Activated CD4-positive, alpha-beta T cell treated with anti-CD3 and anti-CD28 coated beads for 36 hours (primary cell): ENCODE measurements at regions not wholly inside any gene's neighbourhood (a gene's known extent, or its start where the extent isn't known, plus 50 kb on each side); places are given as distances from the start of the nearest gene placed in this dataset.

Experiments
- ATAC-seq: fragments of 200-7000 bp; cut with Tn5 transposase; one replicate; pipeline ENCODE4 v1.10.0; 2021; ENCODE audit warnings: mild to moderate bottlenecking, moderate library complexity
- CTCF ChIA-PET: fragments of 350-600 bp; sonication (Branson Sonifier 250); formaldehyde crosslinking; loops from one replicate; lab custom pipeline; 2021; ENCODE audit warnings: antibody characterized with exemption; lab: Charles Lee
- POLR2A ChIA-PET: fragments of 350-600 bp; sonication (Branson Sonifier 250); formaldehyde crosslinking; loops from one replicate; lab custom pipeline; 2021; ENCODE audit warnings: antibody characterized with exemption, inconsistent platforms; lab: Charles Lee
- DNase-seq: peaks from one replicate; pipeline ENCODE4 v3.0.0-alpha.2; 2020
- H3K27ac Mint-ChIP-seq: one replicate; pipeline ENCODE4 v1.8.0; 2021; ENCODE audit warnings: mixed read lengths
- H3K27me3 Mint-ChIP-seq: one replicate; pipeline ENCODE4 v1.8.0; 2021; ENCODE audit warnings: mixed read lengths
- H3K36me3 Mint-ChIP-seq: one replicate; pipeline ENCODE4 v1.8.0; 2021; ENCODE audit warnings: low read depth, mixed read lengths
- H3K4me1 Mint-ChIP-seq: one replicate; pipeline ENCODE4 v1.8.0; 2021; ENCODE audit warnings: mixed read lengths
- H3K4me3 Mint-ChIP-seq: one replicate; pipeline ENCODE4 v1.8.0; 2021; ENCODE audit warnings: mild to moderate bottlenecking, moderate library complexity, mixed read lengths
- H3K9me3 Mint-ChIP-seq: one replicate; pipeline ENCODE4 v1.8.0; 2021; ENCODE audit warnings: low read depth, mixed read lengths
- intact Hi-C, 2 experiments: fragments of 100-400 bp; cut with DNase I in 1 of 2; cut with micrococcal nuclease in 1 of 2; formaldehyde crosslinking; loops; one replicate each; pipeline versions ENCODE4 v1.14.2 to v1.15.1; 2022 to 2024; cut with DNase I, micrococcal nuclease

GRCh38 chr3:157844800-157845565, 261.2 kb downstream of the SHOX2 start:
- ATAC-seq (no peak), DNase-seq (no peak)
- Mint-ChIP-seq H3K27ac (no peak overlapping the region), H3K4me3 (no peak overlapping the region), H3K27me3 (no peaks in the 10 kb centered on the region), H3K9me3 (no peaks in the 10 kb centered on the region), H3K4me1 (no peaks in the 10 kb centered on the region), H3K36me3 (no peaks in the 10 kb centered on the region)
- POLR2A ChIA-PET = no interaction called here
- CTCF ChIA-PET = interaction anchor here (0.6 kb wide), 1 partner anchor 294 kb away, joined by 3 read pairs; no protein-coding TSS in a partner anchor
- intact Hi-C loops = no loop called here

DNA sequence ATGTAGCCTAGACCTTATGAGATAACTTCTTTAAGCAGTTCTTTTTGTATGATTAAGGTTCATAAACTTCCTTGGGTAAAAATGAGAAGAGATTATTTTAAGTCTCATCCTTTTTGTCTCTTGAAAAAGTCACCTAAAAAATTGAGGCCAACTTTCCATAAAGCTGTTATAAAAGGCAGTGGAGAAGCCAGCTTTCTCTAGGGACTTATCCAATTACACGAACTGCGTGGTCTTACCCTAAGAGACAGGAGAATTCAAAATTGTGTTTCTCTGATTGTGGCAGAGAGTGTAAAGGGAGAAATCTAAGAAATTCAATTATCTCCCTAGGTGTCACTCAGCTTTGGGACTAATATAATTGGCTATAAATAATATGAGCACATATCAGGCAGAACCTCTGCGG, 262.0 kb downstream of the SHOX2 start:
- no peak overlapping the region for H3K4me3 Mint-ChIP-seq
- H3K27me3 Mint-ChIP-seq = no peaks in the 10 kb centered on the region
- no peaks in the 10 kb centered on the region for H3K4me1 Mint-ChIP-seq
- CTCF ChIA-PET = no interaction called here
- DNase-seq (no peak), ATAC-seq (no peak)
- H3K9me3 Mint-ChIP-seq = no peaks in the 10 kb centered on the region
- no peak overlapping the region for H3K27ac Mint-ChIP-seq
- no peaks in the 10 kb centered on the region for H3K36me3 Mint-ChIP-seq
- POLR2A ChIA-PET = no interaction called here
- intact Hi-C loops = no loop called here

GRCh38 chr3:157841029-157841428, 265.2 kb downstream of the SHOX2 start:
- Mint-ChIP-seq H3K4me1 (no peaks in the 10 kb centered on the region), H3K9me3 (no peaks in the 10 kb centered on the region), H3K27ac (no peak overlapping the region), H3K27me3 (no peaks in the 10 kb centered on the region), H3K4me3 (no peak overlapping the region), H3K36me3 (no peaks in the 10 kb centered on the region)
- no peak for ATAC-seq
- ChIA-PET CTCF (interaction anchor here (1.2 kb wide), 1 partner anchor 24 kb away, joined by 4 read pairs; no protein-coding TSS in a partner anchor), POLR2A (no interaction called here)
- no peak for DNase-seq
- intact Hi-C loops = no loop called here

DNA sequence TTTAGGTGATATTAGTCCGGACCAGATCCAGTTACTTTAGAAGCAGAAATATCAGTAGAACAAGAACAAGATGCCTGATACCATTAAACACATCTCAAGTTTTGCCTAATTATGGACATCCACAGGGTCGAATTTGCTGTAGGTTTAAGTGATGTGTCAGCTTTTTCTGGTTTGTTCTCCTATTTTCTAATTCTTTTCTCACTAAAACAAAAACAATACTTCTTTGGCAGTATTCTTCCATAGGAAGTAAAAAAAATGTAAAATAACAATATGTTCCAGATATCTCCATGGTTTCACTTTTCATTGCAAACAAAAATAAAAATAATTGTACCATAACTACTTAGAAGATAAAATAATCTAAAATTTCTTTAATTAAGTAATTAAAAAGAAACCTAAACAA, 265.7 kb downstream of the SHOX2 start:
- ChIA-PET POLR2A (no interaction called here), CTCF (interaction anchor here (1.2 kb wide), 1 partner anchor 24 kb away, joined by 4 read pairs; no protein-coding TSS in a partner anchor)
- Mint-ChIP-seq H3K27me3 (no peaks in the 10 kb centered on the region), H3K4me1 (no peaks in the 10 kb centered on the region), H3K27ac (no peak overlapping the region), H3K9me3 (no peaks in the 10 kb centered on the region), H3K4me3 (no peak overlapping the region), H3K36me3 (no peaks in the 10 kb centered on the region)
- intact Hi-C loops = no loop called here
- DNase-seq (no peak), ATAC-seq (no peak)

DNA sequence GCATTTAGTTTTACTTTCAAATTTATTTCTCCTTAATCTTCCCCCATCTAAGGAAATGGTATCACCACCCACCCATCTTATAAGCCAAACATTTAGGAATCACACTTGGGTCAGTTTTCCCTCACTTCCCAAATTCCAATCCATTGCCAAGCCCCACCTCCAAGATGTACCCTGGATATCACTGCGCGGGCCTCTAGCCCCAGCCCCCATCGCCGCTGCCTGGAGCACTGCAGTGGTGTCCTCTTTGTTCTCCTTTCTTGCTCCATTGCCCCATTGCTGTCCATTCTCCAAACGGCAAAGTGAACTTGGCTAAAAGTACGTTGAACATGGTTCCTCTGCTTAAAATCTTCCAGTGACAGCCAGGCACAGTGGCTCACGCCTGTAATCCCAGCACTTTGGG, 267.8 kb downstream of the SHOX2 start:
- no peak for ATAC-seq
- CTCF ChIA-PET = no interaction called here
- intact Hi-C loops = no loop called here
- no peaks in the 10 kb centered on the region for H3K36me3 Mint-ChIP-seq
- no peak overlapping the region for H3K27ac Mint-ChIP-seq
- H3K4me3 Mint-ChIP-seq = no peak overlapping the region
- H3K4me1 Mint-ChIP-seq = no peaks in the 10 kb centered on the region
- DNase-seq = no peak
- POLR2A ChIA-PET = no interaction called here
- H3K27me3 Mint-ChIP-seq = peaks cover 3% of the 10 kb centered on the region
- no peaks in the 10 kb centered on the region for H3K9me3 Mint-ChIP-seq

DNA sequence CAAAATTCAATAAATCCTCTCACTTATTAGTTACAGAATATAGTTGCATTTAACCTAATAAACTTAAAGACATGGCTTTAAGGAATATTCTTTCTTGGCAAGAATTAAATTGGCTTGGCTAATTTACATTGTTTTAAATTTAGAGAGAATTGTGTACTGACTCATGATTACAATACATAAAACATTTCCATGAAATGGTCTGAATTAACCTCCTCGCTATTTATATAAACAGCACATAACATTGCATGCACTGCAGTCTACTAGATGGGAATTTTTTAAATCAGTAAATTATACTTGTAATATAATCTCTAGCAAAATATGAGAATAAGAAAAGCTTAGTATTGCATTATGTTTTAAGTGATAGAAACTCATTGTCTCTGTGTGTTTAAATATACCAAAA, 268.9 kb downstream of the SHOX2 start:
- Mint-ChIP-seq H3K4me1 (no peaks in the 10 kb centered on the region), H3K27ac (no peak overlapping the region), H3K36me3 (no peaks in the 10 kb centered on the region), H3K4me3 (no peak overlapping the region), H3K9me3 (no peaks in the 10 kb centered on the region), H3K27me3 (peaks cover 3% of the 10 kb centered on the region)
- intact Hi-C loops = no loop called here
- DNase-seq = no peak
- ChIA-PET CTCF (no interaction called here), POLR2A (no interaction called here)
- ATAC-seq = no peak

- Mint-ChIP-seq H3K27ac (no peak overlapping the region), H3K4me3 (no peak overlapping the region), H3K36me3 (no peaks in the 10 kb centered on the region), H3K9me3 (no peaks in the 10 kb centered on the region), H3K27me3 (peaks cover 3% of the 10 kb centered on the region), H3K4me1 (no peaks in the 10 kb centered on the region)
- no peak for DNase-seq
- ChIA-PET CTCF (interaction anchor here (1.1 kb wide), 1 partner anchor 229 kb away, joined by 3 read pairs; no protein-coding TSS in a partner anchor), POLR2A (interaction anchor here (0.6 kb wide), 1 partner anchor 349 kb away, joined by 6 read pairs; no protein-coding TSS in a partner anchor)
- intact Hi-C loops = no loop called here
- no peak for ATAC-seq
Observed at GRCh38 chr3:157836022-157836421, 270.2 kb downstream of the SHOX2 start.

GRCh38 chr3:157832588-157832987, 273.6 kb downstream of the SHOX2 start:
- Mint-ChIP-seq H3K4me3 (no peak overlapping the region), H3K27me3 (peaks cover 3% of the 10 kb centered on the region), H3K27ac (no peak overlapping the region), H3K36me3 (no peaks in the 10 kb centered on the region), H3K9me3 (peaks cover 6% of the 10 kb centered on the region), H3K4me1 (no peaks in the 10 kb centered on the region)
- ChIA-PET POLR2A (no interaction called here), CTCF (no interaction called here)
- ATAC-seq (no peak), DNase-seq (no peak)
- intact Hi-C loops = no loop called here

GRCh38 chr3:157830556-157831236, 275.5 kb downstream of the SHOX2 start:
- ATAC-seq (no peak), DNase-seq (no peak)
- no peak overlapping the region for H3K27ac Mint-ChIP-seq
- intact Hi-C loops = no loop called here
- POLR2A ChIA-PET = no interaction called here
- no peaks in the 10 kb centered on the region for H3K36me3 Mint-ChIP-seq
- H3K4me1 Mint-ChIP-seq = no peaks in the 10 kb centered on the region
- peaks cover 6% of the 10 kb centered on the region for H3K9me3 Mint-ChIP-seq
- peaks cover 3% of the 10 kb centered on the region for H3K27me3 Mint-ChIP-seq
- H3K4me3 Mint-ChIP-seq = no peak overlapping the region
- CTCF ChIA-PET = no interaction called here

- POLR2A ChIA-PET = no interaction called here
- no peaks in the 10 kb centered on the region for H3K36me3 Mint-ChIP-seq
- CTCF ChIA-PET = no interaction called here
- no peak overlapping the region for H3K27ac Mint-ChIP-seq
- no peak for ATAC-seq
- no peak for DNase-seq
- no peak overlapping the region for H3K4me3 Mint-ChIP-seq
- H3K9me3 Mint-ChIP-seq = peaks cover 6% of the 10 kb centered on the region
- no peaks in the 10 kb centered on the region for H3K4me1 Mint-ChIP-seq
- no peaks in the 10 kb centered on the region for H3K27me3 Mint-ChIP-seq
- intact Hi-C loops = no loop called here
Observed at GRCh38 chr3:157829786-157830185, 276.4 kb downstream of the SHOX2 start.

GRCh38 chr3:157824281-157824680, 281.9 kb downstream of the SHOX2 start:
- no peaks in the 10 kb centered on the region for H3K27me3 Mint-ChIP-seq
- H3K36me3 Mint-ChIP-seq = no peaks in the 10 kb centered on the region
- H3K4me3 Mint-ChIP-seq = no peak overlapping the region
- ChIA-PET CTCF (interaction anchor here (0.7 kb wide), 1 partner anchor 417 kb away, joined by 3 read pairs; no protein-coding TSS in a partner anchor), POLR2A (no interaction called here)
- H3K27ac Mint-ChIP-seq = no peak overlapping the region
- intact Hi-C loops = no loop called here
- peaks cover under 1% of the 10 kb centered on the region for H3K9me3 Mint-ChIP-seq
- no peak for ATAC-seq
- H3K4me1 Mint-ChIP-seq = no peaks in the 10 kb centered on the region
- DNase-seq = no peak

GRCh38 chr3:157823050-157823449, 283.2 kb downstream of the SHOX2 start:
- Mint-ChIP-seq H3K9me3 (no peaks in the 10 kb centered on the region), H3K4me3 (no peak overlapping the region), H3K4me1 (no peaks in the 10 kb centered on the region), H3K27ac (no peak overlapping the region), H3K27me3 (peaks cover 2% of the 10 kb centered on the region), H3K36me3 (no peaks in the 10 kb centered on the region)
- ChIA-PET POLR2A (no interaction called here), CTCF (no interaction called here)
- ATAC-seq = no peak
- intact Hi-C loops = no loop called here
- no peak for DNase-seq
